RWPE1 (cell line): ENCODE measurements at regions not wholly inside any gene's neighbourhood (a gene's known extent, or its start where the extent isn't known, plus 50 kb on each side); places are given as distances from the start of the nearest gene placed in this dataset.

Experiments
- CTCF ChIA-PET: fragments of 350-600 bp; sonication (Branson Sonifier 250); formaldehyde crosslinking; extraction: SDS; loops from one replicate; lab custom pipeline; 2021; lab: Yijun Ruan, JAX
- POLR2A ChIA-PET: fragments of 400-600 bp; formaldehyde crosslinking; extraction: SDS; loops from one replicate; lab custom pipeline; 2020; ENCODE audit warnings: antibody characterized with exemption; ENCODE audit not compliant: low non-redundant PET; lab: Yijun Ruan, JAX
- DNase-seq: peaks from one replicate; pipeline ENCODE4 v3.0.0; 2012; ENCODE audit warnings: low spot score
- H3K27ac ChIP-seq: fragments of 450-650 bp; 2 replicates; pipeline ENCODE4 v1.5.1; 2017
- TF ChIP-seq, protein P1 (sequence below): fragments of 450-650 bp; conservative IDR thresholded peaks from 2 replicates; pipeline ENCODE4 v1.5.1; 2017; ENCODE audit warnings: low read depth, mild to moderate bottlenecking

- no peak overlapping the region for H3K27ac ChIP-seq
- no peak for DNase-seq
- ChIA-PET POLR2A (no interaction called here), CTCF (no interaction called here)
- TF ChIP-seq, protein P1, sequence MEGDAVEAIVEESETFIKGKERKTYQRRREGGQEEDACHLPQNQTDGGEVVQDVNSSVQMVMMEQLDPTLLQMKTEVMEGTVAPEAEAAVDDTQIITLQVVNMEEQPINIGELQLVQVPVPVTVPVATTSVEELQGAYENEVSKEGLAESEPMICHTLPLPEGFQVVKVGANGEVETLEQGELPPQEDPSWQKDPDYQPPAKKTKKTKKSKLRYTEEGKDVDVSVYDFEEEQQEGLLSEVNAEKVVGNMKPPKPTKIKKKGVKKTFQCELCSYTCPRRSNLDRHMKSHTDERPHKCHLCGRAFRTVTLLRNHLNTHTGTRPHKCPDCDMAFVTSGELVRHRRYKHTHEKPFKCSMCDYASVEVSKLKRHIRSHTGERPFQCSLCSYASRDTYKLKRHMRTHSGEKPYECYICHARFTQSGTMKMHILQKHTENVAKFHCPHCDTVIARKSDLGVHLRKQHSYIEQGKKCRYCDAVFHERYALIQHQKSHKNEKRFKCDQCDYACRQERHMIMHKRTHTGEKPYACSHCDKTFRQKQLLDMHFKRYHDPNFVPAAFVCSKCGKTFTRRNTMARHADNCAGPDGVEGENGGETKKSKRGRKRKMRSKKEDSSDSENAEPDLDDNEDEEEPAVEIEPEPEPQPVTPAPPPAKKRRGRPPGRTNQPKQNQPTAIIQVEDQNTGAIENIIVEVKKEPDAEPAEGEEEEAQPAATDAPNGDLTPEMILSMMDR = no peak
Measured at GRCh38 chr13:44196196-44196751, 177.3 kb upstream of the SERP2 start.

- POLR2A ChIA-PET = no interaction called here
- TF ChIP-seq, protein P1 = no peak
- CTCF ChIA-PET = no interaction called here
- DNase-seq = no peak
- no peak overlapping the region for H3K27ac ChIP-seq
Measured at GRCh38 chr13:44197791-44198770, 175.5 kb upstream of the SERP2 start.

DNA sequence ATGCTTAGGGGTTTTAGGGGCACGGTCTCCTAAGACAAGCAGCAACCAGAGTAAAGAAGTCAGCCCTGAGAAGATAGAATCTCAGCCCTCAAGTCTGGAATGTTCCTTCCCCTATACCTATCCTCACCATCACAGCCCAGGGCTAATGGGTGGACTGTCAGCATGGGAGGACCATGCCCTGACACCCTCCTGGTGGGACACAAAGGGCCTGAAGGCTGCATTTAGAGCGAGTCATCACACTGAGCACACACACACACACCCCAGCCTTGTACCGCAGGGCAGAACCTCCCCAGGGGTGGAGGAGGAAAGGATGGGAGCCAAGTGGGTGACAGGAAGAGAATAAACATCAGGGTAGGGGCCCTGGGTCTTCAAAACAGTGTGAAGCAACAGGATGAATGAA lies 174.8 kb upstream of the SERP2 start:
- peak overlapping the region; percentile 16; the same call in 1 of the 2 replicates for H3K27ac ChIP-seq
- CTCF ChIA-PET = no interaction called here
- POLR2A ChIA-PET = no interaction called here
- TF ChIP-seq, protein P1 = no peak
- no peak for DNase-seq

- ChIA-PET POLR2A (no interaction called here), CTCF (no interaction called here)
- TF ChIP-seq, protein P1 = no peak
- H3K27ac ChIP-seq = no peak overlapping the region
- DNase-seq = peak; percentile 33
Measured at GRCh38 chr13:44199627-44200207, 173.9 kb upstream of the SERP2 start.

- no peak overlapping the region for H3K27ac ChIP-seq
- ChIA-PET POLR2A (no interaction called here), CTCF (interaction anchor here (0.8 kb wide), 1 partner anchor 15 kb away, joined by 3 read pairs; no protein-coding TSS in a partner anchor)
- TF ChIP-seq, protein P1 = no peak
- DNase-seq = no peak
Measured at GRCh38 chr13:44206434-44206833, 167.2 kb upstream of the SERP2 start.

- DNase-seq = no peak
- TF ChIP-seq, protein P1 = no peak
- H3K27ac ChIP-seq = no peak overlapping the region
- ChIA-PET POLR2A (no interaction called here), CTCF (no interaction called here)
Measured at GRCh38 chr13:44207476-44207875, 166.1 kb upstream of the SERP2 start.
